Right lobe of liver (tissue), 6 donors: ENCODE measurements at regions not wholly inside any gene's neighbourhood (a gene's known extent, or its start where the extent isn't known, plus 50 kb on each side); places are given as distances from the start of the nearest gene placed in this dataset.
A peak's percentile ranks its signal among the peaks of the same experiment; 100 is the strongest.

Experiments used
- ATAC-seq, 4 donors: fragments of 200-7000 bp; cut with Tn5 transposase; one replicate each; pipeline ENCODE4 v1.9.1; 2020; ENCODE audit warnings: mild to moderate bottlenecking in 4 of 4, moderate library complexity in 4 of 4
- DNase-seq, 3 donors: peaks; one replicate each; pipeline ENCODE4 v3.0.0-alpha.2; 2020
- H3K27ac ChIP-seq, 3 donors: fragments of 200-600 bp; one replicate each; pipeline ENCODE4 v1.8.0; 2022
- H3K27me3 ChIP-seq, 2 donors: fragments of 200-600 bp; one replicate each; pipeline ENCODE4 v1.8.0; 2022
- H3K36me3 ChIP-seq, 4 donors: fragments of 200-600 bp; sonication (generic) in 1 of 4; one replicate each; pipeline versions ENCODE4 v1.5.1 to v1.8.0; 2017 to 2022; ENCODE audit warnings: control low read depth in 1 of 4
- H3K4me1 ChIP-seq, 4 donors: fragments of 200-600 bp; sonication (generic) in 1 of 4; one replicate each; pipeline versions ENCODE4 v1.5.1 to v1.8.0; 2017 to 2022; ENCODE audit warnings: control low read depth in 1 of 4
- H3K4me3 ChIP-seq, 3 donors: fragments of 200-600 bp; one replicate each; pipeline ENCODE4 v1.8.0; 2022
- H3K9me3 ChIP-seq, 4 donors: fragments of 200-600 bp; sonication (generic) in 1 of 4; one replicate each; pipeline versions ENCODE4 v1.5.1 to v1.8.0; 2017 to 2022; ENCODE audit warnings: control low read depth in 1 of 4
- CTCF ChIP-seq, 4 donors: fragments of 200-600 bp in 3 of 4; fragments of 450-650 bp in 1 of 4; IDR thresholded peaks; one replicate each; pipeline versions ENCODE4 v1.5.1 to v1.8.0; 2016 to 2022; ENCODE audit warnings: antibody characterized with exemption in 4 of 4, mild to moderate bottlenecking in 2 of 4
- POLR2A ChIP-seq: fragments of 450-650 bp; IDR thresholded peaks from one replicate; pipeline ENCODE4 v1.6.1; 2017; ENCODE audit warnings: antibody characterized with exemption, mild to moderate bottlenecking
- WGBS: methylation state at CpG from one replicate; pipeline ENCODE4 v1.1.6; 2018; ENCODE audit warnings: low coverage, low lambda C conversion rate; ENCODE audit not compliant: insufficient coverage; ENCODE audit errors: missing lambda C conversion rate; 5-methylcytosine and 5-hydroxymethylcytosine counted together
- intact Hi-C, 2 donors: fragments of 100-400 bp; cut with DNase I; formaldehyde crosslinking; loops; one replicate each; pipeline versions ENCODE4 v1.11.2 to v1.14.1; 2022
- donor health status: DM: no; HTN: yes; CAD: no.
- donor health status: DM: no; HTN: no; CAD: no.
- donor health status: DM: no; HTN: no; CAD: no.
- donor health status: DM: no; HTN: yes; CAD: no.
- donor health status: DM: no; HTN: yes; CAD: no.

DNA sequence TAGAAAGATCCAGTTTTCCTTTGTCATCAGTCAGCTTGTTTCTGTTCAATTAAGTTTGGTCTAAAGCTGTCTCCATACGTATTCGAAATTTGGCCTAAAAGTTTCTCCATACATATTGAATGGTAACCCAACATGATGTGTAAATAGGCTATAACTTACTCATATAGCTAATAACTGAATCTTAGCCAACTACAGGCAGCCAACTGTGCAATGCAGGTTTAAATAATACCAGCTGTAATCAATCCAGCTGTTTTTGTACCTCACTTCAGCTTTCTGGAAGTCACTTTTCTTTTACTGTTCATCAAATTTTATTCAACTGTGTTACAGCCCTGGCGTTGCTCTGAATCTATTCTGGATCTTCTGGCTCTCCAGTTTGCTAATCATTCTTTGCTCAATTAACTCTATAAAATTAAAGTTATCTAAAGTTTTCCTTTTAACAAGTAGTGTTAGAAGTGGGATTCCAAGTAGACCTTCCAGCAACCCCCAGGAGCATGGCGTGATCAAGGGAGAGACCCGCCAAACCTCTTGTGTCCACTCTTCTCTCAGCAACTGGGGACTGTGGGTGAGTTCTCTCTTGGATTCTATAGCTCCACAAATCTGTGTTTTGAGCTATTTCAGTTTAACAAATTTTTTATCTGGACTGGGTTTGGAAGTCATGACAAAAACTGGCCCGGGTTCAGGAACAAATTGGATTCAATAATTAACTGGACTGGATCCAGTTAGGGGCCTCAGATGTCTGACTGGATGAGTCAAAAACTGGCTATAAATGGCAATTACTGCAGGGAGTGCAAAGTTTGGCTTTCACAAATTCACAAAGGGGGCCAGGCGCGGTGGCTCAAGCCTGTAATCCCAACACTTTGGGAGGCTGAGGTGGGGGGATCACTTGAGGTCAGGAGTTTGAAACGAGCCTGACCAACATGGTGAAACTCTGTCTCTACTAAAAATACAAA lies 329.7 kb upstream of the ST6GAL2 start:
- Histone ChIP-seq H3K4me1 (no peaks in the 10 kb centered on the region), H3K27ac (no peak overlapping the region), H3K27me3 (no peaks in the 10 kb centered on the region), H3K4me3 (no peak overlapping the region), H3K9me3 (no peaks in the 10 kb centered on the region), H3K36me3 (no peaks in the 10 kb centered on the region)
- ATAC-seq (no peak), DNase-seq (no peak)
- intact Hi-C loops, result no loop called here
- 37% methylated on average over 9 of the region's 9 CpGs for WGBS
- TF ChIP-seq POLR2A (no peak), CTCF (IDR thresholded peaks at IDR 0.05) (no peak)

DNA sequence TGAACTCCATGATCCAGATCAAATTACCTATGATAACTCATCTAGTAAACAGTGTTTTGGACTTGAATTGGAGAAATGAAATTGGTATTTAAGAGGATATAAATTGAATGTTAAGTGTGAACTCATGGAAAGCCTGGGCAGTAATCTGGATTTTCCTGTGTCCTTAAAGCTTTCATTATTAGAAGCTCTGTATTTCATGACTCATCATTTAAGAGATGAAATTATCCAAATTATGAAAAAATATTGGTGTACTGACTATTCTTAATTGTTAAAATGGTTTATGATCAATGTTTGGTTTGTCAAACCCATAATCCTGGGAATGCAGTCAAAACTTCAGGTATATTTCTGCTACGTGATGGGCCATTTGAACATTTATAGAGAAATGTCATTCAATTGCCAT lies 332.2 kb upstream of the ST6GAL2 start:
- Histone ChIP-seq H3K27ac (no peak overlapping the region), H3K9me3 (no peaks in the 10 kb centered on the region), H3K4me1 (no peaks in the 10 kb centered on the region), H3K27me3 (no peaks in the 10 kb centered on the region), H3K4me3 (no peak overlapping the region), H3K36me3 (no peaks in the 10 kb centered on the region)
- ATAC-seq (no peak), DNase-seq (no peak)
- TF ChIP-seq POLR2A (no peak), CTCF (IDR thresholded peaks at IDR 0.05) (no peak)
- no CpG with 5 or more reads among the region's 1 CpG for WGBS
- intact Hi-C loops, result no loop called here

DNA sequence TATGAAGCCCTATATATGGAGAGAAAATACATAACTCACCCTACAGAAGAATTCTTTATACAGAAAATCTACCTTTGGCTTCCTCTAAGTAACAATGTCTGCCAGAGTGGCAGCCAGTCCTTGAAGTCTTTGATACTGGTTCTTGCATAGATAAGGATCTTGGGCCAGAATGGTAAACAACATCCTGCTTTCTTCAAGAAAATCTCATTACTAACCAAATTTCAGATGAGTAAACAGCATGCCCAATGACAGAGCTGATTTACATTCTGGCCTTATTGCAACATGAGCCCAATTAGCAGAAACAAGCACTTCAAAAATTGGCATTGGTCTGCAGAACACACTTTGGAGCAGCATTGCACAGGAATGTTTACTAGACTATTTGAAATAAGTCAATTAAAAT lies 336.5 kb upstream of the ST6GAL2 start:
- Histone ChIP-seq H3K9me3 (no peaks in the 10 kb centered on the region), H3K36me3 (no peaks in the 10 kb centered on the region), H3K4me3 (no peak overlapping the region), H3K4me1 (no peaks in the 10 kb centered on the region), H3K27me3 (no peaks in the 10 kb centered on the region), H3K27ac (no peak overlapping the region)
- DNase-seq, result no peak
- TF ChIP-seq CTCF (IDR thresholded peaks at IDR 0.05) (no peak), POLR2A (no peak)
- no peak for ATAC-seq
- intact Hi-C loops, result no loop called here

DNA sequence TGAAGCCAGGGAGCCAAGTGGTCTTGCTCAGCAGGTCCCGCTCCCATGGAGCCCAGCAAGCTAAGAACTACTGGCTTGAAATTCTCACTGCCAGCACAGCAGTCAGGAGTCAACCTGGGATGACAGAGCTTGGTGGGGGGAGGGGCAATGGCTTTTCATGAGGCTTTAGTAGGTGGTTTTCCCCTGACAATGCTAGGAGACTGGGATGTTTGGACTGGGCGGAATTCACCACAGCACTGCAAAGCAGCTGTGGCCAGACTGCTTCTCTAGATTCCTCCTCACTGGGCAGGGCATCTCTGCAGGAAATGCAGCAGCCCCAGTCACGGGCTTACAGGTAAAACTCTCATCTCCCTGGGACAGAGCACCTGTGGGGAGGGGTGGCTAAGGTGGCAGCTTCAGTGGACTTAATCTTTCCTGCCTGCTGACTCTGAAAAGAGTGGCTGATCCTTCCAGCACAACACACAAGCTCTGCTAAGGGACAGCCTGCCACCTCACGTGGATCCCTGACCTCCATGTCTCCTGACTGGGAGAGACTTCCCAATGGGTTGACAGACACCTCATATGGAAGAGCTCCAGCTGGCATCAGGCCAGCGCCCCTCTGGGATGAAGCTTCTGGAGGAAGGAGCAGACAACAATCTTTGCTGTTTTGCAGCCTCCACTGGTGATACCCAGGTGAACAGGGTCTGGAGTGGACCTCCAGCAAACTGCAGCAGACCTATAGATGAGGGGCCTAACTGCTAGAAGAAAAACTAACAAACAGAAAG lies 349.7 kb upstream of the ST6GAL2 start:
- WGBS, result 29% methylated on average over 1 of the region's 5 CpGs
- peak in 1 of 3 donors; percentile 52 for DNase-seq

More for the DNA sequence above, 349.7 kb upstream of the ST6GAL2 start:
- TF ChIP-seq POLR2A (no peak), CTCF (IDR thresholded peaks at IDR 0.05) (no peak)
- no peak overlapping the region for H3K4me3 ChIP-seq
- no peaks in the 10 kb centered on the region for H3K9me3 ChIP-seq
- no peaks in the 10 kb centered on the region for H3K4me1 ChIP-seq
- H3K36me3 ChIP-seq, result no peaks in the 10 kb centered on the region
- H3K27ac ChIP-seq, result no peak overlapping the region
- ATAC-seq, result no peak
- intact Hi-C loops, result no loop called here
- no peaks in the 10 kb centered on the region for H3K27me3 ChIP-seq
